ENCODE measurements at regions not wholly inside any gene's neighbourhood (a gene's known extent, or its start where the extent isn't known, plus 50 kb on each side); places are given as distances from the start of the nearest gene placed in this dataset.

GRCh38 chr13:64617231-64617630 lies 2612.9 kb downstream of the PCDH9 start:
- 92% methylated on average over 4 of the region's 4 CpGs for WGBS
- Histone ChIP-seq H3K27me3 (ENCODE audit: control insufficient read depth in 4 of 4, insufficient read depth in 4 of 4, low read length in 3 of 4) (no peaks in the 10 kb centered on the region), H3K4me3 (ENCODE audit: low read depth in 1 of 3, low read length in 3 of 3) (no peak overlapping the region), H3K4me1 (ENCODE audit: control insufficient read depth in 4 of 4, insufficient read depth in 4 of 4, low read length in 3 of 4) (no peaks in the 10 kb centered on the region), H3K36me3 (ENCODE audit: control insufficient read depth in 4 of 4, insufficient read depth in 3 of 4, low read depth in 1 of 4, low read length in 3 of 4) (no peaks in the 10 kb centered on the region), H3K9ac (ENCODE audit: low read depth in 1 of 2, low read length in 2 of 2) (no peak overlapping the region), H3K9me3 (ENCODE audit: control insufficient read depth in 4 of 4, low read length in 3 of 4) (no peaks in the 10 kb centered on the region), H3K27ac (ENCODE audit: low read depth in 1 of 2, low read length in 2 of 2) (no peak overlapping the region)
- no peak for TF ChIP-seq RAD21 (IDR thresholded peaks at IDR 0.05)
- no peak for TF ChIP-seq JUND (IDR thresholded peaks at IDR 0.05)
- no peak for TF ChIP-seq MAX (IDR thresholded peaks at IDR 0.05)
- TF ChIP-seq YY1 (IDR thresholded peaks at IDR 0.05) = no peak
- no peak for TF ChIP-seq REST (IDR thresholded peaks at IDR 0.05)
- no peak for TF ChIP-seq CTCF (IDR thresholded peaks at IDR 0.05; ENCODE audit: low read depth, low read length, missing input control)
- TF ChIP-seq TAF1 (conservative IDR thresholded peaks at IDR 0.05) = no peak
- TF ChIP-seq EGR1 (IDR thresholded peaks at IDR 0.05; ENCODE audit: low read depth in 2 of 2) = no peak
- DNase-seq (ENCODE audit: low spot score) = no peak

- Histone ChIP-seq H3K27me3 (ENCODE audit: control insufficient read depth in 4 of 4, insufficient read depth in 4 of 4, low read length in 3 of 4) (no peaks in the 10 kb centered on the region), H3K9ac (ENCODE audit: low read depth in 1 of 2, low read length in 2 of 2) (no peak overlapping the region), H3K27ac (ENCODE audit: low read depth in 1 of 2, low read length in 2 of 2) (no peak overlapping the region), H3K36me3 (ENCODE audit: control insufficient read depth in 4 of 4, insufficient read depth in 3 of 4, low read depth in 1 of 4, low read length in 3 of 4) (no peaks in the 10 kb centered on the region), H3K4me3 (ENCODE audit: low read depth in 1 of 3, low read length in 3 of 3) (no peak overlapping the region), H3K4me1 (ENCODE audit: control insufficient read depth in 4 of 4, insufficient read depth in 4 of 4, low read length in 3 of 4) (no peaks in the 10 kb centered on the region), H3K9me3 (ENCODE audit: control insufficient read depth in 4 of 4, low read length in 3 of 4) (no peaks in the 10 kb centered on the region)
- TF ChIP-seq NR2F2 (IDR thresholded peaks at IDR 0.05) (no peak), MAX (IDR thresholded peaks at IDR 0.05) (no peak), TAF1 (conservative IDR thresholded peaks at IDR 0.05) (no peak), HNF4G (IDR thresholded peaks at IDR 0.05) (no peak), GABPA (IDR thresholded peaks at IDR 0.05 in 1 of 2, conservative IDR thresholded peaks at IDR 0.05 in 1 of 2) (no peak), FOXA1 (IDR thresholded peaks at IDR 0.05) (no peak), HNF4A (conservative IDR thresholded peaks at IDR 0.05) (no peak), RAD21 (IDR thresholded peaks at IDR 0.05) (no peak), ATF3 (IDR thresholded peaks at IDR 0.05) (no peak), REST (IDR thresholded peaks at IDR 0.05) (no peak), YY1 (IDR thresholded peaks at IDR 0.05) (no peak), CTCF (IDR thresholded peaks at IDR 0.05; ENCODE audit: low read depth, low read length, missing input control) (no peak), FOXA2 (IDR thresholded peaks at IDR 0.05) (no peak), RXRA (IDR thresholded peaks at IDR 0.05) (no peak), SP1 (IDR thresholded peaks at IDR 0.05) (no peak), EGR1 (IDR thresholded peaks at IDR 0.05; ENCODE audit: low read depth in 2 of 2) (no peak), ZBTB33 (IDR thresholded peaks at IDR 0.05) (no peak), JUND (IDR thresholded peaks at IDR 0.05) (no peak)
- DNase-seq (ENCODE audit: low spot score) = no peak
Measured at GRCh38 chr13:64591971-64592370, 2638.2 kb downstream of the PCDH9 start.

Data from liver (tissue), 8 donors.